AG10803 (cell line): ENCODE measurements at regions not wholly inside any gene's neighbourhood (a gene's known extent, or its start where the extent isn't known, plus 50 kb on each side); places are given as distances from the start of the nearest gene placed in this dataset.

ENCODE experiments used
- DNase-seq: peaks from one replicate; pipeline ENCODE4 v3.0.0; 2010; ENCODE audit warnings: low read depth
- H3K4me3 ChIP-seq: 2 replicates; pipeline ENCODE4 v1.5.1; 2011; ENCODE audit warnings: mild to moderate bottlenecking, low read length, control low read depth
- TF ChIP-seq, protein P1 (sequence below): conservative IDR thresholded peaks from 2 replicates; pipeline ENCODE4 v1.5.1; 2011; ENCODE audit warnings: mild to moderate bottlenecking, low read length, control low read depth, inconsistent platforms

DNA sequence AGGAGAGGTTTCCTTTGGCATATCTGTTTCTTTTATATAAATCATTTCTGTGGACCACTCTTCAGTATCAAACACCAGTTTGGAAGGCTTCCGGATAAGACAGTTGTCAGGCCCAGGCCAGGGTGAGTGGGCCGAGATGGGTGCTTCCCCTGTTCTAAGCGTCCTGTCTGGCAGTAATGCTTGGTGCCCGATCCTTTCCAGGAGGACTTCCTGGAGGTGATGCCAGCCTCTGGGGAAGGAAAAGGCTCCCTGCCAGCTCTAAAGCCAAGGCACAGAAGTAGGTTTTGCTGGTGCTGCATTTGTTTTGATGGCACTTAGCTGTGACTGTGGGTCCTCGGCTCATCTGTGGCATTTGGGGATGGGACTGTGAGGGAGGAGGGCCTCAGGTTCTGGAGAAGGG lies 124.4 kb upstream of the RTL1 start:
- no peak for DNase-seq

GRCh38 chr14:101028971-101029667 lies 125.6 kb upstream of the RTL1 start:
- DNase-seq = no peak
- TF ChIP-seq, protein P1, sequence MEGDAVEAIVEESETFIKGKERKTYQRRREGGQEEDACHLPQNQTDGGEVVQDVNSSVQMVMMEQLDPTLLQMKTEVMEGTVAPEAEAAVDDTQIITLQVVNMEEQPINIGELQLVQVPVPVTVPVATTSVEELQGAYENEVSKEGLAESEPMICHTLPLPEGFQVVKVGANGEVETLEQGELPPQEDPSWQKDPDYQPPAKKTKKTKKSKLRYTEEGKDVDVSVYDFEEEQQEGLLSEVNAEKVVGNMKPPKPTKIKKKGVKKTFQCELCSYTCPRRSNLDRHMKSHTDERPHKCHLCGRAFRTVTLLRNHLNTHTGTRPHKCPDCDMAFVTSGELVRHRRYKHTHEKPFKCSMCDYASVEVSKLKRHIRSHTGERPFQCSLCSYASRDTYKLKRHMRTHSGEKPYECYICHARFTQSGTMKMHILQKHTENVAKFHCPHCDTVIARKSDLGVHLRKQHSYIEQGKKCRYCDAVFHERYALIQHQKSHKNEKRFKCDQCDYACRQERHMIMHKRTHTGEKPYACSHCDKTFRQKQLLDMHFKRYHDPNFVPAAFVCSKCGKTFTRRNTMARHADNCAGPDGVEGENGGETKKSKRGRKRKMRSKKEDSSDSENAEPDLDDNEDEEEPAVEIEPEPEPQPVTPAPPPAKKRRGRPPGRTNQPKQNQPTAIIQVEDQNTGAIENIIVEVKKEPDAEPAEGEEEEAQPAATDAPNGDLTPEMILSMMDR = no peak
- no peak overlapping the region for H3K4me3 ChIP-seq

More for the DNA sequence above, 124.4 kb upstream of the RTL1 start:
- TF ChIP-seq, protein P1 = no peak
- H3K4me3 ChIP-seq = no peak overlapping the region

- DNase-seq = no peak
- TF ChIP-seq, protein P1 = no peak
- H3K4me3 ChIP-seq = no peak overlapping the region
Observed at GRCh38 chr14:101029668-101030290, 126.3 kb upstream of the RTL1 start.

DNA sequence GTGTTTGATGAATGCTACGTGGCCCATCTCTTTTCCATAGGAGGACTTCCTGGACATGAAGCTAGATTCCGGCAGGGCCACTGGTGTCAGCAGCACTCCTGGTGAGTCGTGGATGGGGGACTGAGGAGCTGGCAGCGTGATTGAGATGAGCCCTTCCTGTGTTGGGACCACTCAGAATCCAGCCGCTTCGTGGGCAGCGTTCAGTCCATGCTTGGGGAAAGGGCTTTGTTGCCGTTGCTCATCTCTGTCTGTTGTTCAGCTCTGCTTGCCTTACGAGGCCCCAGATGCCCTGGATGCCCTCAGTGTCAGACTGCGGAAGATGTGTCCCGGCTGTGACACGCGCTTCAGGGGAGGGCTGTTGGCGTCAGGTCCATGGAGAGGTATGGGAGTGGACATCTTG lies 127.1 kb upstream of the RTL1 start:
- no peak for DNase-seq
- no peak overlapping the region for H3K4me3 ChIP-seq
- TF ChIP-seq, protein P1 = no peak

DNA sequence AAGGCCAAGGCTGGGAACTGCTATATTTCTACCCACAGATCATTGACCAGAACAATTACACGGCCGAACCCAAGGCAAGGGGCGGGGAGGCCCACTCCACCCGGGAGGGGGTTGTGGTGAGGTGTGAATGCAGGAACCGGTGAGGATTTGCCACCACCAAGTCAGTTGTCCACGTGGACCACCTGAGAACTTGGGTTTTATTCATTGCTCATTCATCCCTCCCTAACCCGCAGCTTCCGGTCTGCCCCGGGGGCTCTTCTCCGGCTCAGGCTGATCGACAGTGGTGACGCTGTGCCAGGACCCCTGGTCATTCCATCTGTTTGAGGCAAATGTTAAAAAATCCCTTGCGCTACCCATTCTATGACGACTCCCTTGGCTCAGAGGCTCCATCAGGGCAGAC lies 127.7 kb upstream of the RTL1 start:
- TF ChIP-seq, protein P1 = no peak
- DNase-seq = no peak
- H3K4me3 ChIP-seq = no peak overlapping the region

DNA sequence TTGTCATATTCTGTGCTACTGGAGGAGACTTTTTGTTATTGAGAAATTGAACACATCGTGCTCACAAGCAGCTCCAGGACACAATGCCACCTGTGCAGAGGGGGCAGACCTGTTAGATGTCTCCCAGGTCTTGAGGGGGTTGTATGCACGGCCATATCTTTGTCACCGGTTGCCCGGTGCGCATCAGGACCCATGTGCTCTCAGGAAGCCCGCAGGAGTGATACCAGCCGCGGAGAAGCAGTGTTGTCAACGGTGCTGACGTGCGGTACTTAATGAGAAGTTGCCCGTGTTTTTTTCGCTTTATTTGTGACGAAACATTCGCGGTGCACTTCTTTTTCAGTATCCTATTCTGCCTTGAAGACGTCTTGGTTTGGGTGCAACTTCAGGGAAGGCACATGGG lies 128.2 kb upstream of the RTL1 start:
- no peak overlapping the region for H3K4me3 ChIP-seq
- TF ChIP-seq, protein P1 = no peak
- DNase-seq = no peak

DNA sequence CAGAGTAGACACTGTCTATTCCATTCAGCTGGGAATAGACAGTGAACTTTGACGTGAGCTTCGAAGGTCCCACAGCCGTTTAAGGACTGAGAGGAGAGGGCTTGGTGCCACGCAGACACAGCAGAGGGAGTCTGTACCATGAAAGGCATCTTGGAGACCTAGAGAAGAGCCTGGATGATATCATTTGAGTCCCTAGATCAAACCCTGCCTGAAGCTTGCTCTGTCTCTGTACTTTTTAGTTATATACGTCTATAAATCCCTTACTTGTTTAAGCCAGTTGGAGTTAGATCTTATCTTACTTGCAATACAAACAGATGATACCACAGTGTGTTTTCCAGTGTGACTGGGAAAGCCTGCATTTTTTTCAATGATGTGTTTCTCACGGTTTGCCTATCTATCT lies 128.9 kb upstream of the RTL1 start:
- H3K4me3 ChIP-seq = no peak overlapping the region
- no peak for DNase-seq
- TF ChIP-seq, protein P1 = no peak
